ENCODE measurements at regions not wholly inside any gene's neighbourhood (a gene's known extent, or its start where the extent isn't known, plus 50 kb on each side); places are given as distances from the start of the nearest gene placed in this dataset.

- no peak for DNase-seq (ENCODE audit: low read depth in 4 of 4, low spot score in 2 of 4)
Measured at GRCh38 chr2:104280216-104280615, 573.7 kb upstream of the POU3F3 start.

GRCh38 chr2:104286841-104287240, 567.1 kb upstream of the POU3F3 start:
- no peak for DNase-seq (ENCODE audit: low read depth in 4 of 4, low spot score in 2 of 4)

- no peak for DNase-seq (ENCODE audit: low read depth in 4 of 4, low spot score in 2 of 4)
Measured at GRCh38 chr2:104289651-104290565, 564.0 kb upstream of the POU3F3 start.

GRCh38 chr2:104290566-104290891, 563.4 kb upstream of the POU3F3 start:
- no peak for DNase-seq (ENCODE audit: low read depth in 4 of 4, low spot score in 2 of 4)

- DNase-seq (ENCODE audit: low read depth in 4 of 4, low spot score in 2 of 4) = no peak
Measured at GRCh38 chr2:104312684-104313083, 541.2 kb upstream of the POU3F3 start.

- no peak for DNase-seq (ENCODE audit: low read depth in 4 of 4, low spot score in 2 of 4)
Measured at GRCh38 chr2:104318001-104318665, 535.8 kb upstream of the POU3F3 start.

- no peak for DNase-seq (ENCODE audit: low read depth in 4 of 4, low spot score in 2 of 4)
Measured at GRCh38 chr2:104321116-104321795, 532.7 kb upstream of the POU3F3 start.

- DNase-seq (ENCODE audit: low read depth in 4 of 4, low spot score in 2 of 4) = no peak
Measured at GRCh38 chr2:104321796-104322349, 532.0 kb upstream of the POU3F3 start.

GRCh38 chr2:104332731-104333130, 521.2 kb upstream of the POU3F3 start:
- no peak for DNase-seq (ENCODE audit: low read depth in 4 of 4, low spot score in 2 of 4)

GRCh38 chr2:104337869-104338268, 516.0 kb upstream of the POU3F3 start:
- no peak for DNase-seq (ENCODE audit: low read depth in 4 of 4, low spot score in 2 of 4)

- no peak for DNase-seq (ENCODE audit: low read depth in 4 of 4, low spot score in 2 of 4)
Measured at GRCh38 chr2:104340162-104340561, 513.8 kb upstream of the POU3F3 start.

GRCh38 chr2:104340879-104341828, 512.8 kb upstream of the POU3F3 start:
- no peak for DNase-seq (ENCODE audit: low read depth in 4 of 4, low spot score in 2 of 4)

- no peak for DNase-seq (ENCODE audit: low read depth in 4 of 4, low spot score in 2 of 4)
Measured at GRCh38 chr2:104344306-104344705, 509.6 kb upstream of the POU3F3 start.

GRCh38 chr2:104344985-104345384, 508.9 kb upstream of the POU3F3 start:
- no peak for DNase-seq (ENCODE audit: low read depth in 4 of 4, low spot score in 2 of 4)

- no peak for DNase-seq (ENCODE audit: low read depth in 4 of 4, low spot score in 2 of 4)
Measured at GRCh38 chr2:104358122-104358521, 495.8 kb upstream of the POU3F3 start.

GRCh38 chr2:104361414-104361813, 492.5 kb upstream of the POU3F3 start:
- DNase-seq (ENCODE audit: low read depth in 4 of 4, low spot score in 2 of 4) = no peak

- no peak for DNase-seq (ENCODE audit: low read depth in 4 of 4, low spot score in 2 of 4)
Measured at GRCh38 chr2:104368089-104368488, 485.8 kb upstream of the POU3F3 start.

- DNase-seq (ENCODE audit: low read depth in 4 of 4, low spot score in 2 of 4) = no peak
Measured at GRCh38 chr2:104371087-104371781, 482.7 kb upstream of the POU3F3 start.

GRCh38 chr2:104375206-104375605, 478.7 kb upstream of the POU3F3 start:
- DNase-seq (ENCODE audit: low read depth in 4 of 4, low spot score in 2 of 4) = no peak
